ENCODE measurements at regions not wholly inside any gene's neighbourhood (a gene's known extent, or its start where the extent isn't known, plus 50 kb on each side); places are given as distances from the start of the nearest gene placed in this dataset.
"Not testable (repeated sequence)": the region's sequence is repeated elsewhere in the genome, so short reads cannot be mapped to it uniquely, and the experiment has no call there.

DNA sequence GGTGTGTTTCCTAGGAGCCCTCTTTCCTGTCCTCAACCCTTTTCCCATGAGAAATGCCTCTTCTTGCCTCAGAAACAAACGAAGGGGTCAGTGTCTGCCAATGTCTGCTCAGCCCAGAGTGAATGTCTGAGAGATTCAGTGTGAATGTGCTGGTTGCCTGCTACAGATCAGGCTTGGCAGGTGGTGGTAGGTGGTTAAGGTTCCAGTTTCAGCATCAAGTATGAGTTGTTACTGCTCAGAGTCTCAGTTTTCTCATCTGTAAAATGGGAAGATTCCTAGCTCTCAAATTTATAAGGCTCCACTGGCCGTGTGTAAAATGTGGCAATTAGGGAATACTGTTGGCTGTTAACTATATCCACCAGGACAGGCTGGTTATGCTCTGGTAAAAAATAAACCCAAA, 96.3 kb upstream of the PLGLB2 start:
- TF ChIP-seq YY1 (tag by site-specific recombination; IDR thresholded peaks at IDR 0.05); ZNF16 (tag by site-specific recombination; IDR thresholded peaks at IDR 0.05; ENCODE audit: low read depth); ZEB2 (tag by site-specific recombination; IDR thresholded peaks at IDR 0.05); ZNF335 (tag by site-specific recombination; conservative IDR thresholded peaks at IDR 0.05): not testable (repeated sequence)
- TF ChIP-seq, protein P1, sequence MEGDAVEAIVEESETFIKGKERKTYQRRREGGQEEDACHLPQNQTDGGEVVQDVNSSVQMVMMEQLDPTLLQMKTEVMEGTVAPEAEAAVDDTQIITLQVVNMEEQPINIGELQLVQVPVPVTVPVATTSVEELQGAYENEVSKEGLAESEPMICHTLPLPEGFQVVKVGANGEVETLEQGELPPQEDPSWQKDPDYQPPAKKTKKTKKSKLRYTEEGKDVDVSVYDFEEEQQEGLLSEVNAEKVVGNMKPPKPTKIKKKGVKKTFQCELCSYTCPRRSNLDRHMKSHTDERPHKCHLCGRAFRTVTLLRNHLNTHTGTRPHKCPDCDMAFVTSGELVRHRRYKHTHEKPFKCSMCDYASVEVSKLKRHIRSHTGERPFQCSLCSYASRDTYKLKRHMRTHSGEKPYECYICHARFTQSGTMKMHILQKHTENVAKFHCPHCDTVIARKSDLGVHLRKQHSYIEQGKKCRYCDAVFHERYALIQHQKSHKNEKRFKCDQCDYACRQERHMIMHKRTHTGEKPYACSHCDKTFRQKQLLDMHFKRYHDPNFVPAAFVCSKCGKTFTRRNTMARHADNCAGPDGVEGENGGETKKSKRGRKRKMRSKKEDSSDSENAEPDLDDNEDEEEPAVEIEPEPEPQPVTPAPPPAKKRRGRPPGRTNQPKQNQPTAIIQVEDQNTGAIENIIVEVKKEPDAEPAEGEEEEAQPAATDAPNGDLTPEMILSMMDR (tag by site-specific recombination; IDR thresholded peaks at IDR 0.05): not testable (repeated sequence)
